Fibroblast of lung (primary cell): ENCODE measurements at regions not wholly inside any gene's neighbourhood (a gene's known extent, or its start where the extent isn't known, plus 50 kb on each side); places are given as distances from the start of the nearest gene placed in this dataset.

Experiments used
- DNase-seq, 2 donors: peaks; one replicate each; pipeline versions ENCODE4 v3.0.0 to v3.0.0-alpha.2; 2010; ENCODE audit warnings: low read depth in 2 of 2
- H2AFZ ChIP-seq: 2 replicates; pipeline ENCODE4 v1.5.1; 2012; ENCODE audit warnings: low read length, control low read depth, inconsistent platforms
- H3K27ac ChIP-seq: 2 replicates; pipeline ENCODE4 v1.5.1; 2011; ENCODE audit warnings: low read length, control low read depth; ENCODE audit not compliant: insufficient read depth
- H3K27me3 ChIP-seq: 2 replicates; pipeline ENCODE4 v1.5.1; 2011; ENCODE audit warnings: mild to moderate bottlenecking, low read length; ENCODE audit not compliant: control insufficient read depth, insufficient read depth
- H3K36me3 ChIP-seq: 2 replicates; pipeline ENCODE4 v1.5.1; 2011; ENCODE audit warnings: low read length; ENCODE audit not compliant: control insufficient read depth, insufficient read depth
- H3K4me1 ChIP-seq: 2 replicates; pipeline ENCODE4 v1.5.1; 2011; ENCODE audit warnings: low read length; ENCODE audit not compliant: control insufficient read depth, insufficient read depth; ENCODE audit errors: extremely low read depth
- H3K4me2 ChIP-seq: 2 replicates; pipeline ENCODE4 v1.5.1; 2011; ENCODE audit warnings: low read length, control low read depth; ENCODE audit not compliant: insufficient read depth; ENCODE audit errors: extremely low read depth
- H3K4me3 ChIP-seq, 4 experiments: fragments of 200-600 bp in 1 of 4; sonication (generic) in 1 of 4; replicated peaks in 1 of 4; 2 replicates each; pipeline ENCODE4 v1.5.1; 2011 to 2016; ENCODE audit warnings: low read length in 4 of 4, low read depth in 3 of 4, mild to moderate bottlenecking in 3 of 4, control low read depth in 2 of 4, inconsistent platforms in 1 of 4, mixed read lengths in 1 of 4; ENCODE audit not compliant: insufficient read depth in 1 of 4; ENCODE audit errors: control extremely low read depth in 1 of 4
- H3K79me2 ChIP-seq: 2 replicates; pipeline ENCODE4 v1.5.1; 2012; ENCODE audit warnings: mild to moderate bottlenecking, low read length, inconsistent platforms; ENCODE audit not compliant: control insufficient read depth, insufficient read depth
- H3K9ac ChIP-seq: 2 replicates; pipeline ENCODE4 v1.5.1; 2011; ENCODE audit warnings: mild to moderate bottlenecking, low read length, control low read depth; ENCODE audit not compliant: insufficient read depth
- H3K9me3 ChIP-seq: 2 replicates; pipeline ENCODE4 v1.5.1; 2012; ENCODE audit warnings: low read depth, low read length; ENCODE audit not compliant: control insufficient read depth, insufficient read depth
- H4K20me1 ChIP-seq: 2 replicates; pipeline ENCODE4 v1.5.1; 2011; ENCODE audit warnings: low read length; ENCODE audit not compliant: control insufficient read depth, insufficient read depth; ENCODE audit errors: extremely low read depth
- EZH2 ChIP-seq: IDR thresholded peaks from 2 replicates; pipeline ENCODE4 v1.5.1; 2012; ENCODE audit warnings: low read length, control low read depth, mild to moderate bottlenecking; ENCODE audit errors: missing control alignments
- TF ChIP-seq, protein P1 (sequence below), 2 donors: IDR thresholded peaks in 1 of 2; conservative IDR thresholded peaks in 1 of 2; 1 replicate in 1 of 2; 2 replicates in 1 of 2; pipeline ENCODE4 v1.5.1; 2011 to 2012; ENCODE audit warnings: low read length in 2 of 2, control low read depth in 1 of 2, inconsistent platforms in 1 of 2, low read depth in 1 of 2, mild to moderate bottlenecking in 1 of 2

DNA sequence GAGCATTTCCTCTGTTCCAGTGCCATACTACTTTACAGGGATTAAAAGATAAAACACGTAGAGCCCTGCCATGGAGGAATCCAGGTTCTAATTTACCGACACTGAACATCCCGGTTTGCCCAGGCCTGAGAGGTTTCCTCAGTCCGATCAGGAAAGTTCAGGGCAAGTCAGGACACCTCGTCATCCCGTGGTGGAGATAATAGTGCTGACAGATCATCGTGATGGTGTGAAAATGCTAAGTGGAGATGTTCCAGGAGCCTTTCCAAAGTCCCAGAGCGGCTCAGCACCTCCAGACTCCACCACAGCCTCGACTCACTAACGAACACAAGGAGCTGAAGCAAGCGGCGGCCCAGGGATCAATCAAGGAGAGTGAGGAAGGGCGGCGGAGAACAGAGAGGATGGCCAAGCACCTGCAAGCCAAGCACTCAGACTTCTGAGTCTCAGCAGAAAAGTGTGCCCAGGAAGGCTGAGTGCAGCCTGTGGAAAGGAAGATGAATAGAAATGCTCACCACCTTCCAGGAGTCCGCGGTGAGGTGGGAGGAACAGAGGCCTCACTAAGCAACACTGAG, 103.7 kb upstream of the VWC2 start:
- Histone ChIP-seq H3K9ac (no peak overlapping the region), H2AFZ (no peak overlapping the region), H4K20me1 (no peaks in the 10 kb centered on the region), H3K9me3 (no peaks in the 10 kb centered on the region), H3K4me1 (no peaks in the 10 kb centered on the region), H3K4me3 (no peak overlapping the region), H3K79me2 (no peaks in the 10 kb centered on the region), H3K4me2 (no peak overlapping the region), H3K27ac (no peak overlapping the region), H3K27me3 (no peaks in the 10 kb centered on the region), H3K36me3 (no peaks in the 10 kb centered on the region)
- DNase-seq, result no peak
- TF ChIP-seq, protein P1, sequence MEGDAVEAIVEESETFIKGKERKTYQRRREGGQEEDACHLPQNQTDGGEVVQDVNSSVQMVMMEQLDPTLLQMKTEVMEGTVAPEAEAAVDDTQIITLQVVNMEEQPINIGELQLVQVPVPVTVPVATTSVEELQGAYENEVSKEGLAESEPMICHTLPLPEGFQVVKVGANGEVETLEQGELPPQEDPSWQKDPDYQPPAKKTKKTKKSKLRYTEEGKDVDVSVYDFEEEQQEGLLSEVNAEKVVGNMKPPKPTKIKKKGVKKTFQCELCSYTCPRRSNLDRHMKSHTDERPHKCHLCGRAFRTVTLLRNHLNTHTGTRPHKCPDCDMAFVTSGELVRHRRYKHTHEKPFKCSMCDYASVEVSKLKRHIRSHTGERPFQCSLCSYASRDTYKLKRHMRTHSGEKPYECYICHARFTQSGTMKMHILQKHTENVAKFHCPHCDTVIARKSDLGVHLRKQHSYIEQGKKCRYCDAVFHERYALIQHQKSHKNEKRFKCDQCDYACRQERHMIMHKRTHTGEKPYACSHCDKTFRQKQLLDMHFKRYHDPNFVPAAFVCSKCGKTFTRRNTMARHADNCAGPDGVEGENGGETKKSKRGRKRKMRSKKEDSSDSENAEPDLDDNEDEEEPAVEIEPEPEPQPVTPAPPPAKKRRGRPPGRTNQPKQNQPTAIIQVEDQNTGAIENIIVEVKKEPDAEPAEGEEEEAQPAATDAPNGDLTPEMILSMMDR (conservative IDR thresholded peaks at IDR 0.05 in 1 of 2, IDR thresholded peaks at IDR 0.05 in 1 of 2; ENCODE audit: low read depth in 1 of 2, low read length in 2 of 2), result no peak
- no peak for TF ChIP-seq EZH2

DNA sequence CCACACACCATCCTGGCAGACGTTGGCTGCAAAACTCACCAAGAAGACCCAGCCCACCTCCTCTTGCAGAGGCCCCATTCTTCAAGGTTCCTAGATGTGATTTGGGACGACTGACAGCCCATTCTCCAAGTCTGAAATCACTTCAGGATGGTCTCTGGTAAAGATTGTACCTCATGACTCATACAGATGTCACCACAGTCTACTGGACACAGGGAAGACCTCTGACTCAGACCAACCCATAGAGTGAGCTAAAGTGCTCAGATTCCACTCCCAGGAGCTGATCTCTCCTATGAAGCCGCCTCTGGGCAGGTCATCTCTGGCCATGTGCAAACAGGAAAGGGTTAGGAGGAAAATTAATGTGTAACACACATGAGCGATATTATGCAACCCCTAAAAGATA, 102.4 kb upstream of the VWC2 start:
- Histone ChIP-seq H3K36me3 (no peaks in the 10 kb centered on the region), H4K20me1 (no peaks in the 10 kb centered on the region), H2AFZ (no peak overlapping the region), H3K27me3 (no peaks in the 10 kb centered on the region), H3K9me3 (no peaks in the 10 kb centered on the region), H3K9ac (no peak overlapping the region), H3K79me2 (no peaks in the 10 kb centered on the region), H3K4me3 (no peak overlapping the region), H3K4me2 (no peak overlapping the region), H3K27ac (no peak overlapping the region), H3K4me1 (no peaks in the 10 kb centered on the region)
- DNase-seq, result no peak
- TF ChIP-seq, protein P1 (conservative IDR thresholded peaks at IDR 0.05 in 1 of 2, IDR thresholded peaks at IDR 0.05 in 1 of 2; ENCODE audit: low read depth in 1 of 2, low read length in 2 of 2), result no peak
- TF ChIP-seq EZH2, result no peak

DNA sequence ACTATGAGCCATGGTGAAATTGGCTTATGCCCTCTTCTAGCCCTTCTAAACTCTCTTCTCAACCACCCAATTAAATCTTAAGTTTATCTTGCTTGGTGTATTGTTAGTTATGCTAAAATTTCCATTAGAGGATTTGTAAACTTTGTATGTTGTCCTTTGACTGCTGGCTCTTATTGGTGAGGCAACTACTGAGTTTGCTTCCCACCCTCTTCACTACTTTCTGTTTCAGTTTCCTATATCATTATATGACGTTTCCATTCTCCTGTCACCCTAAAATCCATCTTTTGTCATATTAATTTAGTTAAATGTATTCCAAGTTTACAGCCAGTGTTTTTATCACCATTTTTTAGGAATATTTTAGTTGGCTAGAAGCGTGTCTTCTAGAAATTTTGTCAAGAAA, 80.9 kb upstream of the VWC2 start:
- no peaks in the 10 kb centered on the region for H3K27me3 ChIP-seq
- H2AFZ ChIP-seq, result no peak overlapping the region
- H3K4me1 ChIP-seq, result no peaks in the 10 kb centered on the region
- H4K20me1 ChIP-seq, result no peaks in the 10 kb centered on the region
- H3K27ac ChIP-seq, result no peak overlapping the region
- H3K36me3 ChIP-seq, result no peaks in the 10 kb centered on the region
- H3K4me3 ChIP-seq, result no peak overlapping the region
- no peak for DNase-seq
- no peak overlapping the region for H3K4me2 ChIP-seq
- no peak for TF ChIP-seq EZH2
- TF ChIP-seq, protein P1 (conservative IDR thresholded peaks at IDR 0.05 in 1 of 2, IDR thresholded peaks at IDR 0.05 in 1 of 2; ENCODE audit: low read depth in 1 of 2, low read length in 2 of 2), result no peak
- H3K9ac ChIP-seq, result no peak overlapping the region
- H3K79me2 ChIP-seq, result no peaks in the 10 kb centered on the region
- no peaks in the 10 kb centered on the region for H3K9me3 ChIP-seq
